GM12878 (cell line): ENCODE measurements at regions not wholly inside any gene's neighbourhood (a gene's known extent, or its start where the extent isn't known, plus 50 kb on each side); places are given as distances from the start of the nearest gene placed in this dataset.

Experiments used
- ATAC-seq: fragments of 200-7000 bp; cut with Tn5 transposase; 3 replicates; pipeline ENCODE4 v1.9.1; 2020; ENCODE audit warnings: mild to moderate bottlenecking, moderate library complexity
- BruUV-seq: library from RNA; stranded (reverse); fragments of 400-500 nt; replicated peaks from 2 replicates; lab custom pipeline; 2021; lab: Mats Ljungman, UMichigan
- CTCF ChIA-PET: fragments of 300-600 bp; sonication (Branson Sonifier 250); formaldehyde crosslinking; extraction: SDS; loops from one replicate; lab custom pipeline; 2021; ENCODE audit warnings: inconsistent platforms; lab: Yijun Ruan, JAX
- POLR2A ChIA-PET: fragments of 350-600 bp; formaldehyde crosslinking; extraction: SDS; loops from one replicate; lab custom pipeline; 2021; ENCODE audit warnings: inconsistent platforms; lab: Charles Lee
- RAD21 ChIA-PET: fragments of 300-600 bp; sonication (Branson Sonifier 250); formaldehyde crosslinking; loops from one replicate; lab custom pipeline; 2023; ENCODE audit warnings: antibody characterized with exemption; ENCODE audit not compliant: unreplicated experiment; lab: Charles Lee
- SMC1A ChIA-PET: fragments of 300-600 bp; sonication (Branson Sonifier 250); formaldehyde crosslinking; loops from one replicate; lab custom pipeline; 2023; ENCODE audit not compliant: unreplicated experiment, uncharacterized antibody; lab: Charles Lee
- DNase-seq: peaks from one replicate; pipeline ENCODE4 v3.0.0-alpha.2; 2011; ENCODE audit warnings: low read depth, low spot score
- FAIRE-seq: peaks from 3 replicates; lab custom pipeline; 2011; peaks lifted over from hg19 to GRCh38; lab: Jason Lieb, UNC
- H2AFZ ChIP-seq: 2 replicates; pipeline ENCODE4 v1.6.0; 2011; ENCODE audit warnings: low read depth, low read length, control low read depth; ENCODE audit not compliant: control insufficient read depth
- H3K27ac ChIP-seq: 2 replicates; pipeline ENCODE4 v1.5.1; 2011; ENCODE audit warnings: control low read depth; ENCODE audit not compliant: control insufficient read depth, insufficient read depth
- H3K27me3 ChIP-seq, 2 experiments: replicated peaks in 1 of 2; 2 replicates each; pipeline versions ENCODE4 v1.6.0 to v1.6.1; 2011; ENCODE audit warnings: low read length in 1 of 2; ENCODE audit not compliant: control insufficient read depth in 2 of 2, insufficient read depth in 2 of 2
- H3K36me3 ChIP-seq, 2 experiments: 2 replicates each; pipeline ENCODE4 v1.5.1; 2011; ENCODE audit warnings: low read length in 1 of 2; ENCODE audit not compliant: control insufficient read depth in 2 of 2, insufficient read depth in 2 of 2
- H3K4me1 ChIP-seq: 2 replicates; pipeline ENCODE4 v1.6.1; 2011; ENCODE audit warnings: mild to moderate bottlenecking, low read length, moderate library complexity, mixed read lengths; ENCODE audit not compliant: control insufficient read depth, insufficient read depth
- H3K4me2 ChIP-seq: 2 replicates; pipeline ENCODE4 v1.6.0; 2011; ENCODE audit warnings: control low read depth; ENCODE audit not compliant: control insufficient read depth, insufficient read depth
- H3K4me3 ChIP-seq: fragments of 200-600 bp; sonication (generic); 2 replicates; pipeline ENCODE4 v1.5.1; 2016
- H3K79me2 ChIP-seq: 2 replicates; pipeline ENCODE4 v1.6.0; 2011; ENCODE audit warnings: low read length; ENCODE audit not compliant: control insufficient read depth, insufficient read depth
- H3K9ac ChIP-seq: 2 replicates; pipeline ENCODE4 v1.8.0; 2011; ENCODE audit warnings: low read length, control low read depth, mixed read lengths; ENCODE audit not compliant: control insufficient read depth, insufficient read depth
- H3K9me3 ChIP-seq: replicated peaks from 3 replicates; pipeline ENCODE4 v1.5.1; 2011; ENCODE audit warnings: mild to moderate bottlenecking, low read length; ENCODE audit not compliant: control insufficient read depth, insufficient read depth
- H4K20me1 ChIP-seq: 2 replicates; pipeline ENCODE4 v1.6.0; 2011; ENCODE audit not compliant: control insufficient read depth, insufficient read depth
- BCL11A ChIP-seq: IDR thresholded peaks from 2 replicates; pipeline ENCODE4 v1.6.1; 2011; ENCODE audit warnings: low read depth, low read length
- EED ChIP-seq: sonication (generic); IDR thresholded peaks from 2 replicates; pipeline ENCODE4 v1.6.1; 2016; ENCODE audit warnings: antibody characterized with exemption, low read depth
- ESRRA ChIP-seq: IDR thresholded peaks from 2 replicates; pipeline ENCODE4 v1.6.1; 2012; ENCODE audit warnings: mild to moderate bottlenecking, low read length, improper control_type of control experiment
- HDAC2 ChIP-seq: fragments of 200-600 bp; sonication (generic); IDR thresholded peaks from 2 replicates; pipeline ENCODE4 v1.6.1; 2017
- HDAC6 ChIP-seq: fragments of 200-600 bp; sonication (generic); IDR thresholded peaks from one replicate; pipeline ENCODE4 v1.8.0; 2017; ENCODE audit warnings: antibody characterized with exemption; ENCODE audit not compliant: unreplicated experiment
- MXI1 ChIP-seq: fragments of 150-350 bp; IDR thresholded peaks from 2 replicates; pipeline ENCODE4 v1.6.1; 2011; ENCODE audit warnings: low read depth, mild to moderate bottlenecking, inconsistent platforms, low read length, improper control_type of control experiment
- NFYB ChIP-seq: IDR thresholded peaks from 2 replicates; pipeline ENCODE4 v1.6.1; 2011; ENCODE audit warnings: low read depth, mild to moderate bottlenecking, low read length, improper control_type of control experiment, moderate library complexity; ENCODE audit not compliant: insufficient read depth
- WRNIP1 ChIP-seq: IDR thresholded peaks from 2 replicates; pipeline ENCODE4 v1.6.1; 2011; ENCODE audit warnings: low read depth, low read length, improper control_type of control experiment, borderline replicate concordance
- ZNF274 ChIP-seq: IDR thresholded peaks from one replicate; pipeline ENCODE4 v1.8.0; 2011; ENCODE audit not compliant: insufficient read length, insufficient read depth
- WGBS: methylation state at CpG from one replicate; pipeline ENCODE4 v1.1.6; 2016; ENCODE audit warnings: low lambda C conversion rate; ENCODE audit not compliant: insufficient replicate concordance, insufficient coverage; ENCODE audit errors: missing lambda C conversion rate; 5-methylcytosine and 5-hydroxymethylcytosine counted together
- in situ Hi-C: fragments of 300-500 bp; cut with MboI; formaldehyde crosslinking; loops from 9 replicates; pipeline ENCODE4 v1.14.3; 2018; ENCODE audit warnings: mixed read lengths
- intact Hi-C: fragments of 100-400 bp; cut with micrococcal nuclease; formaldehyde crosslinking; loops from one replicate; pipeline ENCODE4 v1.14.2; 2022; ENCODE audit not compliant: unreplicated experiment
- TF ChIP-seq, protein P1 (sequence below): fragments of 450-650 bp; IDR thresholded peaks from 2 replicates; pipeline ENCODE4 v1.6.1; 2014; ENCODE audit warnings: mild to moderate bottlenecking
- TF ChIP-seq, protein P2 (sequence below): IDR thresholded peaks from 2 replicates; pipeline ENCODE4 v1.6.1; 2011; ENCODE audit warnings: low read depth, mild to moderate bottlenecking, low read length, moderate library complexity, borderline replicate concordance; ENCODE audit errors: extremely low read depth
- TF ChIP-seq, protein P3 (sequence below): IDR thresholded peaks from 2 replicates; pipeline ENCODE4 v1.6.1; 2012; ENCODE audit warnings: improper control_type of control experiment, low read depth, low read length; ENCODE audit not compliant: insufficient replicate concordance

DNA sequence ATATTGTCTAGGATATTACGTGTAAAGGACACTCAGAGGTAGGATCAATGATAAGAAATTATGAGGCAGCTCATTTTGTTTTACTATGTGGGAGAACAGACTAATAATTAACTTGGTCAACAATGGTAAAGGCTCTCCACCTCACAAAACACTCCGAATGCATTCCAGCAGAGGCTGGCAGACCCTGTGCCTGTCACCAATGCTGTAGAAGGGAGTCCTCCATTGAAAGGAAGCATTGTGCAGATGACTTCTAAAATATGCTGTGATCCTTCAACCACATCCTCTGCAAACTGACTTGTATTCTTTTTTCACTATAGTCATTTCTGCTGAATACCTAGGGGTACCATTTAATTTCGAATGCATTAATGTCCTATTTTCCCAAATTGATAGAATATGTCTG is 119.6 kb upstream of the EEA1 start:
- POLR2A ChIA-PET: no interaction called here
- intact Hi-C loops: no loop called here
- SMC1A ChIA-PET: interaction anchor here (0.9 kb wide), 1 partner anchor 9 kb away, joined by 3 read pairs; no protein-coding TSS in a partner anchor
- FAIRE-seq (no peak), ATAC-seq (no peak), DNase-seq (no peak)
- in situ Hi-C loops: no loop called here
- H3K27me3 ChIP-seq: no peaks in the 10 kb centered on the region
- no peaks in the 10 kb centered on the region for H3K36me3 ChIP-seq
- CTCF ChIA-PET: interaction anchor here (0.9 kb wide), 1 partner anchor 40 kb away, joined by 3 read pairs; no protein-coding TSS in a partner anchor
- H3K79me2 ChIP-seq: no peaks in the 10 kb centered on the region
- no peak for TF ChIP-seq ESRRA
- TF ChIP-seq, protein P1, sequence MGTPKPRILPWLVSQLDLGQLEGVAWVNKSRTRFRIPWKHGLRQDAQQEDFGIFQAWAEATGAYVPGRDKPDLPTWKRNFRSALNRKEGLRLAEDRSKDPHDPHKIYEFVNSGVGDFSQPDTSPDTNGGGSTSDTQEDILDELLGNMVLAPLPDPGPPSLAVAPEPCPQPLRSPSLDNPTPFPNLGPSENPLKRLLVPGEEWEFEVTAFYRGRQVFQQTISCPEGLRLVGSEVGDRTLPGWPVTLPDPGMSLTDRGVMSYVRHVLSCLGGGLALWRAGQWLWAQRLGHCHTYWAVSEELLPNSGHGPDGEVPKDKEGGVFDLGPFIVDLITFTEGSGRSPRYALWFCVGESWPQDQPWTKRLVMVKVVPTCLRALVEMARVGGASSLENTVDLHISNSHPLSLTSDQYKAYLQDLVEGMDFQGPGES: no peak
- TF ChIP-seq, protein P2, sequence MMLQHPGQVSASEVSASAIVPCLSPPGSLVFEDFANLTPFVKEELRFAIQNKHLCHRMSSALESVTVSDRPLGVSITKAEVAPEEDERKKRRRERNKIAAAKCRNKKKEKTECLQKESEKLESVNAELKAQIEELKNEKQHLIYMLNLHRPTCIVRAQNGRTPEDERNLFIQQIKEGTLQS: no peak
- no peak for TF ChIP-seq BCL11A
- TF ChIP-seq HDAC2: no peak
- TF ChIP-seq, protein P3, sequence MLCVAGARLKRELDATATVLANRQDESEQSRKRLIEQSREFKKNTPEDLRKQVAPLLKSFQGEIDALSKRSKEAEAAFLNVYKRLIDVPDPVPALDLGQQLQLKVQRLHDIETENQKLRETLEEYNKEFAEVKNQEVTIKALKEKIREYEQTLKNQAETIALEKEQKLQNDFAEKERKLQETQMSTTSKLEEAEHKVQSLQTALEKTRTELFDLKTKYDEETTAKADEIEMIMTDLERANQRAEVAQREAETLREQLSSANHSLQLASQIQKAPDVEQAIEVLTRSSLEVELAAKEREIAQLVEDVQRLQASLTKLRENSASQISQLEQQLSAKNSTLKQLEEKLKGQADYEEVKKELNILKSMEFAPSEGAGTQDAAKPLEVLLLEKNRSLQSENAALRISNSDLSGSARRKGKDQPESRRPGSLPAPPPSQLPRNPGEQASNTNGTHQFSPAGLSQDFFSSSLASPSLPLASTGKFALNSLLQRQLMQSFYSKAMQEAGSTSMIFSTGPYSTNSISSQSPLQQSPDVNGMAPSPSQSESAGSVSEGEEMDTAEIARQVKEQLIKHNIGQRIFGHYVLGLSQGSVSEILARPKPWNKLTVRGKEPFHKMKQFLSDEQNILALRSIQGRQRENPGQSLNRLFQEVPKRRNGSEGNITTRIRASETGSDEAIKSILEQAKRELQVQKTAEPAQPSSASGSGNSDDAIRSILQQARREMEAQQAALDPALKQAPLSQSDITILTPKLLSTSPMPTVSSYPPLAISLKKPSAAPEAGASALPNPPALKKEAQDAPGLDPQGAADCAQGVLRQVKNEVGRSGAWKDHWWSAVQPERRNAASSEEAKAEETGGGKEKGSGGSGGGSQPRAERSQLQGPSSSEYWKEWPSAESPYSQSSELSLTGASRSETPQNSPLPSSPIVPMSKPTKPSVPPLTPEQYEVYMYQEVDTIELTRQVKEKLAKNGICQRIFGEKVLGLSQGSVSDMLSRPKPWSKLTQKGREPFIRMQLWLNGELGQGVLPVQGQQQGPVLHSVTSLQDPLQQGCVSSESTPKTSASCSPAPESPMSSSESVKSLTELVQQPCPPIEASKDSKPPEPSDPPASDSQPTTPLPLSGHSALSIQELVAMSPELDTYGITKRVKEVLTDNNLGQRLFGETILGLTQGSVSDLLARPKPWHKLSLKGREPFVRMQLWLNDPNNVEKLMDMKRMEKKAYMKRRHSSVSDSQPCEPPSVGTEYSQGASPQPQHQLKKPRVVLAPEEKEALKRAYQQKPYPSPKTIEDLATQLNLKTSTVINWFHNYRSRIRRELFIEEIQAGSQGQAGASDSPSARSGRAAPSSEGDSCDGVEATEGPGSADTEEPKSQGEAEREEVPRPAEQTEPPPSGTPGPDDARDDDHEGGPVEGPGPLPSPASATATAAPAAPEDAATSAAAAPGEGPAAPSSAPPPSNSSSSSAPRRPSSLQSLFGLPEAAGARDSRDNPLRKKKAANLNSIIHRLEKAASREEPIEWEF: no peak
- TF ChIP-seq WRNIP1: no peak
- no peak for TF ChIP-seq NFYB
- no peak for TF ChIP-seq EED
- no peak for TF ChIP-seq ZNF274
- TF ChIP-seq HDAC6: no peak
- no peak for TF ChIP-seq MXI1
- TF ChIP-seq, all 136 proteins: peak for 0
- Histone ChIP-seq H4K20me1 (no peaks in the 10 kb centered on the region), H3K4me2 (no peak overlapping the region), H2AFZ (no peak overlapping the region), H3K9ac (no peak overlapping the region), H3K4me1 (no peaks in the 10 kb centered on the region), H3K27ac (no peak overlapping the region), H3K4me3 (no peak overlapping the region), H3K9me3 (no peaks in the 10 kb centered on the region; the same call in 1 of the 3 replicates)
- no TSS peak for BruUV-seq
- RAD21 ChIA-PET: interaction anchor here (0.6 kb wide), 1 partner anchor 925 kb away, joined by 3 read pairs; no protein-coding TSS in a partner anchor
- 88% methylated on average over 3 of the region's 3 CpGs for WGBS
